PC-3 (cell line): ENCODE measurements at regions not wholly inside any gene's neighbourhood (a gene's known extent, or its start where the extent isn't known, plus 50 kb on each side); places are given as distances from the start of the nearest gene placed in this dataset.
"Not testable (repeated sequence)": the region's sequence is repeated elsewhere in the genome, so short reads cannot be mapped to it uniquely, and the experiment has no call there.

Experiments used
- ATAC-seq: fragments of 200-7000 bp; cut with Tn5 transposase; 2 replicates; pipeline ENCODE4 v1.9.1; 2020; ENCODE audit warnings: mild to moderate bottlenecking, moderate library complexity
- BruUV-seq: library from RNA; stranded (reverse); fragments of 400-500 nt; replicated peaks from 2 replicates; lab custom pipeline; 2021; lab: Mats Ljungman, UMichigan
- CTCF ChIA-PET: fragments of 300-600 bp; sonication (Branson Sonifier 250); formaldehyde crosslinking; loops from one replicate; lab custom pipeline; 2022; ENCODE audit warnings: antibody characterized with exemption; lab: Charles Lee
- POLR2A ChIA-PET: fragments of 300-600 bp; sonication (Branson Sonifier 250); formaldehyde crosslinking; loops from one replicate; lab custom pipeline; 2022; ENCODE audit warnings: antibody characterized with exemption; ENCODE audit not compliant: unreplicated experiment; lab: Charles Lee
- DNase-seq: peaks from one replicate; pipeline ENCODE4 v3.0.0-alpha.2; 2015
- H2AFZ ChIP-seq: fragments of 300-600 bp; sonication (generic); 2 replicates; pipeline ENCODE4 v1.6.0; 2016; ENCODE audit warnings: antibody characterized with exemption, low read length
- H3F3A ChIP-seq: fragments of 300-600 bp; sonication (generic); one replicate; pipeline ENCODE4 v1.6.0; 2017; ENCODE audit warnings: antibody characterized with exemption, low read length, control low read depth, mild to moderate bottlenecking; ENCODE audit not compliant: unreplicated experiment
- H3K27ac ChIP-seq: fragments of 300-600 bp; sonication (generic); 2 replicates; pipeline ENCODE4 v1.5.1; 2016; ENCODE audit warnings: mild to moderate bottlenecking, low read length
- H3K27me3 ChIP-seq: fragments of 300-600 bp; sonication (generic); 2 replicates; pipeline ENCODE4 v1.6.1; 2016; ENCODE audit warnings: low read length, mixed read lengths
- H3K36me3 ChIP-seq: fragments of 300-600 bp; sonication (generic); 2 replicates; pipeline ENCODE4 v1.6.1; 2016; ENCODE audit warnings: low read depth, mixed run types, low read length, mixed read lengths
- H3K4me1 ChIP-seq: fragments of 300-600 bp; sonication (generic); 2 replicates; pipeline ENCODE4 v1.5.1; 2016; ENCODE audit warnings: low read length; ENCODE audit not compliant: insufficient read depth
- H3K4me2 ChIP-seq: fragments of 300-600 bp; sonication (generic); 2 replicates; pipeline ENCODE4 v1.6.0; 2016; ENCODE audit warnings: low read length
- H3K4me3 ChIP-seq: fragments of 300-600 bp; sonication (generic); 2 replicates; pipeline ENCODE4 v1.5.1; 2016; ENCODE audit warnings: mild to moderate bottlenecking, low read length, mixed read lengths
- H3K79me2 ChIP-seq: fragments of 300-600 bp; sonication (generic); 2 replicates; pipeline ENCODE4 v1.6.1; 2017; ENCODE audit warnings: low read length, mixed read lengths
- H3K9ac ChIP-seq: fragments of 300-600 bp; sonication (generic); 2 replicates; pipeline ENCODE4 v1.6.0; 2016; ENCODE audit warnings: mild to moderate bottlenecking, low read length
- H3K9me2 ChIP-seq: fragments of 300-600 bp; sonication (generic); replicated peaks from 2 replicates; pipeline ENCODE4 v1.6.1; 2016; ENCODE audit warnings: mixed run types, low read length, mixed read lengths
- H3K9me3 ChIP-seq: fragments of 300-600 bp; sonication (generic); 2 replicates; pipeline ENCODE4 v1.6.1; 2016; ENCODE audit warnings: low read length, mixed read lengths
- H4K20me1 ChIP-seq: fragments of 300-600 bp; sonication (generic); 2 replicates; pipeline ENCODE4 v1.6.1; 2016; ENCODE audit warnings: low read length, mixed read lengths
- EZH2 ChIP-seq: fragments of 300-600 bp; sonication (generic); IDR thresholded peaks from one replicate; pipeline ENCODE4 v1.6.1; 2017; ENCODE audit warnings: antibody characterized with exemption, mild to moderate bottlenecking, low read length; ENCODE audit not compliant: unreplicated experiment
- EZH2phosphoT487 ChIP-seq: fragments of 300-600 bp; sonication (generic); IDR thresholded peaks from 2 replicates; pipeline ENCODE4 v1.6.1; 2018; ENCODE audit warnings: mild to moderate bottlenecking, antibody characterized with exemption, low read length, borderline replicate concordance
- intact Hi-C: fragments of 100-400 bp; cut with micrococcal nuclease; formaldehyde crosslinking; loops from 2 replicates; pipeline ENCODE4 v1.9.0; 2023
- TF ChIP-seq, protein P1 (sequence below): fragments of 300-600 bp; sonication (generic); conservative IDR thresholded peaks from 2 replicates; pipeline ENCODE4 v1.5.1; 2017; ENCODE audit warnings: antibody characterized with exemption, low read depth, mild to moderate bottlenecking, low read length

DNA sequence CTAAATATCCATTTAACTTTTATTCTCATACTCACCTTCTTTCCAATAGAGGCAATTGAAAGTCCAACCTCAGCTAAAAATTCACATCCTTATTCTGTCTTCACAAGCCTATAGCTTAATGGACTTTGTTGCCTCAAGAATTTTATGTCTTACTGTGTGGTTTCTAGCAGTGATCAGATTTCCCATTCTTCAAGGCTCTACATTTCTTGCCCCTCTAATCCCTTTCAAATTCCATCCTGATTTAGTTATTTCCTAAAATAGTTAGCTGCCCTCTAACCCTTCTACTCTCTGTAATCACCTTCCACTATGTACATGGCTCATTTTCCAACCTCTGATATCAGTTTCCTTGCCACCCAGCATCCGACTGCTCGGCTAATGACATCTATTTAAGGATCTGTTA lies 204.1 kb upstream of the CENPE start:
- H3K4me2 ChIP-seq, result no peak overlapping the region
- H3K9me2 ChIP-seq, result no peaks in the 10 kb centered on the region
- H3F3A ChIP-seq, result no peaks in the 10 kb centered on the region
- no peak overlapping the region for H3K27ac ChIP-seq
- H2AFZ ChIP-seq, result no peak overlapping the region
- H3K27me3 ChIP-seq, result no peaks in the 10 kb centered on the region
- CTCF ChIA-PET, result no interaction called here
- POLR2A ChIA-PET, result no interaction called here
- H3K79me2 ChIP-seq, result no peaks in the 10 kb centered on the region
- no TSS peak for BruUV-seq
- H3K4me3 ChIP-seq, result no peak overlapping the region
- no peaks in the 10 kb centered on the region for H3K9me3 ChIP-seq
- TF ChIP-seq, protein P1, sequence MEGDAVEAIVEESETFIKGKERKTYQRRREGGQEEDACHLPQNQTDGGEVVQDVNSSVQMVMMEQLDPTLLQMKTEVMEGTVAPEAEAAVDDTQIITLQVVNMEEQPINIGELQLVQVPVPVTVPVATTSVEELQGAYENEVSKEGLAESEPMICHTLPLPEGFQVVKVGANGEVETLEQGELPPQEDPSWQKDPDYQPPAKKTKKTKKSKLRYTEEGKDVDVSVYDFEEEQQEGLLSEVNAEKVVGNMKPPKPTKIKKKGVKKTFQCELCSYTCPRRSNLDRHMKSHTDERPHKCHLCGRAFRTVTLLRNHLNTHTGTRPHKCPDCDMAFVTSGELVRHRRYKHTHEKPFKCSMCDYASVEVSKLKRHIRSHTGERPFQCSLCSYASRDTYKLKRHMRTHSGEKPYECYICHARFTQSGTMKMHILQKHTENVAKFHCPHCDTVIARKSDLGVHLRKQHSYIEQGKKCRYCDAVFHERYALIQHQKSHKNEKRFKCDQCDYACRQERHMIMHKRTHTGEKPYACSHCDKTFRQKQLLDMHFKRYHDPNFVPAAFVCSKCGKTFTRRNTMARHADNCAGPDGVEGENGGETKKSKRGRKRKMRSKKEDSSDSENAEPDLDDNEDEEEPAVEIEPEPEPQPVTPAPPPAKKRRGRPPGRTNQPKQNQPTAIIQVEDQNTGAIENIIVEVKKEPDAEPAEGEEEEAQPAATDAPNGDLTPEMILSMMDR, result no peak
- TF ChIP-seq EZH2, result no peak
- TF ChIP-seq EZH2phosphoT487, result no peak
- no peak overlapping the region for H3K9ac ChIP-seq
- DNase-seq (no peak), ATAC-seq (no peak)
- H3K4me1 ChIP-seq, result no peaks in the 10 kb centered on the region
- no peaks in the 10 kb centered on the region for H3K36me3 ChIP-seq
- no peaks in the 10 kb centered on the region for H4K20me1 ChIP-seq
- intact Hi-C loops, result no loop called here

DNA sequence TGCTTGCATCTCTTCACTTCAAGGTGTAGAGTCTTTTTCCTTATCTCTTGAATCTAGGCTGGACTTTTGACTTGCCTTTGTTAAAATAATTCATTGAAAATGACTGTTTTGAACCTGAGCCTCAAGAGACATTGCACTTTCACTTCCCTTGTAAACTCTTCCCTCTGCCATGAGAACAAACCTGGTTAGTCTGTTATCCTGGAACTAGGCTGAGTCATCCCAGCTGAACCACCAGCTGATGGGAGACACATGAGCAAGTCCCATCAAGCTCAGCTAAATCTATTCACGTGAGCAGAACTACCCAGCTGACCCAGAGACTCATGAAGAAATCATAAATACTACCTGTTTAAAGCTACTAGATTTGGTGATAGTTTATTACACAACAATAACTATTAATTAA lies 202.3 kb upstream of the CENPE start:
- Histone ChIP-seq H4K20me1 (no peaks in the 10 kb centered on the region), H3K9me2 (no peaks in the 10 kb centered on the region), H3K27me3 (no peaks in the 10 kb centered on the region), H3K4me3 (no peak overlapping the region), H3K4me1 (no peaks in the 10 kb centered on the region), H3K79me2 (no peaks in the 10 kb centered on the region), H3K4me2 (no peak overlapping the region), H2AFZ (no peak overlapping the region), H3K9me3 (no peaks in the 10 kb centered on the region), H3F3A (no peaks in the 10 kb centered on the region), H3K27ac (no peak overlapping the region), H3K9ac (no peak overlapping the region), H3K36me3 (no peaks in the 10 kb centered on the region)
- DNase-seq (peak; percentile 25), ATAC-seq (no peak)
- ChIA-PET CTCF (no interaction called here), POLR2A (no interaction called here)
- intact Hi-C loops, result no loop called here
- TF ChIP-seq EZH2phosphoT487 (no peak), EZH2 (no peak)
- TF ChIP-seq, protein P1, result no peak
- BruUV-seq, result no TSS peak

DNA sequence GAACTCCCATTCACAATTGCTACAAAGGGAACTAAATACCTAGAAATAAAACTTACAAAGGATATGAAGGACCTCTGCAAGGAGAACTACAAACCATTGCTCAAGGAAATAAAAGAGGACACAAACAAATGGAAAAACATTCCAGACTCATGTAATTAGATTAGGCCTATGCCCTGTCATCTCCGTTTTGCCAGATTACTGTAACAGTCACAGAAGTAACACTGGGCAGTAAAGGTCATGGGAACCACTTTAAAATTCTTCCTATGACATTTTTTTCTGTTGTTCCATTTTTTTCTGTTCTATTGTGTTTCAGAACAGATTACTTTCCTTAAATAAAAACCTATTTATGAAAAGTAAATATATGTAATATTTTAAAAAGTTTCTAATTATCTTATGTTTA lies 199.4 kb upstream of the CENPE start:
- no TSS peak for BruUV-seq
- no peaks in the 10 kb centered on the region for H3F3A ChIP-seq
- ATAC-seq (no peak), DNase-seq (no peak)
- no peaks in the 10 kb centered on the region for H3K79me2 ChIP-seq
- no peaks in the 10 kb centered on the region for H3K9me2 ChIP-seq
- TF ChIP-seq EZH2 (no peak), EZH2phosphoT487 (no peak)
- TF ChIP-seq, protein P1, result no peak
- H3K9me3 ChIP-seq, result no peaks in the 10 kb centered on the region
- ChIA-PET CTCF (no interaction called here), POLR2A (no interaction called here)
- no peak overlapping the region for H3K4me3 ChIP-seq
- H3K4me1 ChIP-seq, result no peaks in the 10 kb centered on the region
- no peaks in the 10 kb centered on the region for H4K20me1 ChIP-seq
- no peak overlapping the region for H3K27ac ChIP-seq
- intact Hi-C loops, result no loop called here
- H3K9ac ChIP-seq, result no peak overlapping the region
- H3K27me3 ChIP-seq, result no peaks in the 10 kb centered on the region
- H3K4me2 ChIP-seq, result no peak overlapping the region
- no peak overlapping the region for H2AFZ ChIP-seq
- H3K36me3 ChIP-seq, result no peaks in the 10 kb centered on the region

DNA sequence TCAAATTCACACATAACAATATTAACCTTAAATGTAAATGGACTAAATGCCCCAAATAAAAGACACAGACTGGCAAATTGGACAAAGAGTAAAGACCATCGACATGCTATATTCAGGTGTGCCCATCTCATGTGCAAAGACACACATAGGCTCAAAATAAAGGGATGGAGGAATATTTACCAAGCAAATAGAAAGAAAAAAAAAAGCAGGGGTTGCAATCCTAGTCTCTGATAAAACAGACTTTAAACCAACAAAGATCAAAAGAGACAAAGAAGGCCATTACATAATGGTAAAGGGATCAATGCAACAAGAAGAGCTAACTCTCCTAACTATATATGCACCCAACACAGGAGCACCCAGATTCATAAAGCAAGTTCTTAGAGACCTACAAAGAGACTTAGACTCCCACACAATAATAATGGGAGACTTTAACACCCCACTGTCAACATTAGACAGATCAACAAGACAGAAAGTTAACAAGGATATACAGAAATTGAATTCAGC lies 189.4 kb upstream of the CENPE start:
- H3K9ac ChIP-seq, DNase-seq, H3K36me3 ChIP-seq, H3K27ac ChIP-seq, H3K79me2 ChIP-seq, H3K4me2 ChIP-seq, H2AFZ ChIP-seq, BruUV-seq, H3K27me3 ChIP-seq, H4K20me1 ChIP-seq, CTCF ChIA-PET, POLR2A ChIA-PET, H3K9me3 ChIP-seq, H3F3A ChIP-seq, H3K9me2 ChIP-seq, ATAC-seq, H3K4me3 ChIP-seq, H3K4me1 ChIP-seq, intact Hi-C loops: not testable (repeated sequence)
